ACC112 (cell line): ENCODE measurements at regions not wholly inside any gene's neighbourhood (a gene's known extent, or its start where the extent isn't known, plus 50 kb on each side); places are given as distances from the start of the nearest gene placed in this dataset.

ENCODE experiments used
- H2AFZ ChIP-seq: fragments of 200-600 bp; sonication (generic); one replicate; pipeline ENCODE4 v1.6.0; 2017; ENCODE audit warnings: antibody characterized with exemption, low read length; ENCODE audit not compliant: unreplicated experiment
- H3K27ac ChIP-seq: fragments of 200-600 bp; sonication (generic); 2 replicates; pipeline ENCODE4 v1.5.1; 2014; ENCODE audit warnings: low read depth, mild to moderate bottlenecking, antibody characterized with exemption, low read length, moderate library complexity
- H3K27me3 ChIP-seq: fragments of 200-600 bp; sonication (generic); 2 replicates; pipeline ENCODE4 v1.6.1; 2014; ENCODE audit warnings: mild to moderate bottlenecking, antibody characterized with exemption, low read length, moderate library complexity, mixed read lengths; ENCODE audit not compliant: insufficient read depth
- H3K36me3 ChIP-seq: fragments of 200-600 bp; sonication (generic); 2 replicates; pipeline ENCODE4 v1.6.1; 2016; ENCODE audit warnings: mild to moderate bottlenecking, antibody characterized with exemption, low read length, moderate library complexity, mixed read lengths; ENCODE audit not compliant: insufficient read depth
- H3K4me1 ChIP-seq: fragments of 200-600 bp; sonication (generic); one replicate; pipeline ENCODE4 v1.6.1; 2016; ENCODE audit warnings: low read length, mixed read lengths; ENCODE audit not compliant: insufficient read depth, unreplicated experiment, control insufficient read depth
- H3K4me3 ChIP-seq: fragments of 200-600 bp; sonication (generic); 2 replicates; pipeline ENCODE4 v1.5.1; 2014; ENCODE audit warnings: mild to moderate bottlenecking, low read depth, low read length
- H3K79me2 ChIP-seq: fragments of 200-600 bp; sonication (generic); one replicate; pipeline ENCODE4 v1.6.0; 2016; ENCODE audit warnings: low read length; ENCODE audit not compliant: control insufficient read depth, unreplicated experiment, insufficient read depth

GRCh38 chr12:38384816-38385378, 68.3 kb downstream of the ALG10B start:
- Histone ChIP-seq H2AFZ (no peak overlapping the region), H3K4me3 (no peak overlapping the region), H3K36me3 (no peaks in the 10 kb centered on the region), H3K79me2 (no peaks in the 10 kb centered on the region), H3K27ac (no peak overlapping the region), H3K27me3 (no peaks in the 10 kb centered on the region), H3K4me1 (peaks cover 28% of the 10 kb centered on the region)

DNA sequence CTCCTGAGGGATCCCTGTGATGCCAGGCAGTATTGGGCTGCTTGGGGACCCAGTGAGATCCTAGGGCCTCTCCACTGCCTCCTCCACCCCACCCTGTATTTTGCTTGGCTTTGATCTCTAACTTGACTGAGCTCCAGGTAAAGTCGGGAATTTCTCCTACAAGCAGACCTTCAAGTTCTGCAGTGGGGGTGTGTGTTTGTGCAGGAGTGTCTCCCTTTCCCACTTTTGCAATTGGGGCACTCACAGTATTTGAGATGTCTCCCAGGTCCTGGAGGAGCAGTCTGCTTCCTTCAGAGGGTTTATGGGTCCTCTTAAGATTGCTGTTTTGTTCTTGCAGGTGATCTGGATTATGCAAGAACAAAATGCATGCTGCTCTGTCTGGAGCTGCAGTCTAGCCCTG, 68.9 kb downstream of the ALG10B start:
- Histone ChIP-seq H3K27me3 (no peaks in the 10 kb centered on the region), H3K79me2 (no peaks in the 10 kb centered on the region), H3K4me3 (no peak overlapping the region), H3K36me3 (no peaks in the 10 kb centered on the region), H3K4me1 (peaks cover 28% of the 10 kb centered on the region), H2AFZ (no peak overlapping the region), H3K27ac (no peak overlapping the region)

DNA sequence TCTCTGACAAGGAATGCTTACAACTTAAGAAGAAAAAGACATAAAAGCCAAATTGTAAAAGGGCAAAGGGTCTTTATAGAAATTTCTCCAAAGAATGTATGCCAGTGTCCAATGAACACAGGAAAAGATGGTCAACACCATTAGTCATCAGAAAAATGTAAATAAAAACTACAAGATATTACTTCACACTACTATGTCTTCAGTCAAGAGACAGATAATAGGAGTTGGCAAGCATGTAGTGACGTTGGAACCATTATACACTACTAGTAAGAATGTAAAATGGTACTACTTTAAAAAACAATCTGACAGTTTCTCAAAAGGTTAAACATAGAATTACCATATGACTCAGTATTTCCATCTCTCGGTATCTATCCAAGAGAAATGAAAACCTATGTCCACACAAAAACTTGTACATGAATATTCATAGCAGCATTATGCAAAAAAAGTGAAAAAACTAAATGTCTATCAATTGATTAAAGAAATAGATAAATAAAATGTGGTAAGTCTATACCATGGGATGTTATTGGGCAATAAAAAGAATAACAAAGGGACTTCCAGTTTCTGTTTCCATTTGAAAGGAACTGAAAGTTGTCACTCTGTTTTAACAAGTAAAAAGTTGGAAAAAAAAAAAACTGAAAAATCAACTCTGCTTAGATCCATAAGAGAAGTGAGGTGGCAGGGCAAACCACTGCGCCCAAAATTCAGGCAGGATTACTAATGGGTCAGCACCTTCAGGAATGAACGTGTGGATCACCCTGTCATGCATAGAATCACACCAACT, 69.8 kb downstream of the ALG10B start:
- Histone ChIP-seq H3K36me3 (no peaks in the 10 kb centered on the region), H3K27ac (peak overlapping the region; percentile 38), H2AFZ (no peak overlapping the region), H3K4me1 (peaks cover 34% of the 10 kb centered on the region), H3K79me2 (no peaks in the 10 kb centered on the region), H3K27me3 (no peaks in the 10 kb centered on the region), H3K4me3 (peak overlapping the region; percentile 64)

- Histone ChIP-seq H3K27ac (no peak overlapping the region), H3K27me3 (no peaks in the 10 kb centered on the region), H2AFZ (no peak overlapping the region), H3K4me1 (peaks cover 45% of the 10 kb centered on the region), H3K79me2 (no peaks in the 10 kb centered on the region), H3K36me3 (no peaks in the 10 kb centered on the region), H3K4me3 (no peak overlapping the region)
These were observed 73.0 kb downstream of the ALG10B start for GRCh38 chr12:38389614-38390013.

- H3K4me3 ChIP-seq: no peak overlapping the region
- H3K4me1 ChIP-seq: peaks cover 36% of the 10 kb centered on the region
- H2AFZ ChIP-seq: no peak overlapping the region
- no peaks in the 10 kb centered on the region for H3K27me3 ChIP-seq
- H3K27ac ChIP-seq: no peak overlapping the region
- no peaks in the 10 kb centered on the region for H3K36me3 ChIP-seq
- H3K79me2 ChIP-seq: no peaks in the 10 kb centered on the region
These were observed 74.4 kb downstream of the ALG10B start for GRCh38 chr12:38391007-38391406.

DNA sequence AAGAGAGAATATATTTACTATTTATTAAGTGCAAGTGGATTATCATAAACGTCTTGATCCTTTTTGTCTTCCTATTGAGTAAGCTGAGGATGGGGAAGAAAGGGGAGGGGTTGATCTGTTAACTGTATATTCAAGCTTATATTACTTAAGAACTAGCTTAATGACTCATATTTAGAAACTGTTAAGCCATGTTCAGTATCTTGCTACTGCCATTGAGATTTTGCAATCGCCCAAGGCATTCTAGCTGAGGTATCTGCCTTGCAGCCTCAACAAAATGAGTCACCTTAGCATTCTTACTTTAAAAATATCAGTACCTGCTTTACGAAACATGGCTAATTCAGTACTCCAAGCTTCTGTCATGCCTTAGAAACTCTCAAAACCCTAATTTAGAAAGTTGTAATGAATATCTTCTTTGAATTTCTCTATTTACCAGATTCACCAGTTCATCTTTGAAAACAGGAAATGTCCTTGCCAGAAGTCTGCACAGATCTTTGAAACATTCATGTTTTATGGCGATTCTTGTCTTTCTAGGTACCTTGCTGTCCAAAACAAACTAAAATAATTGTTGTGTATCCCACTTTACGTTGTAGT, 76.1 kb downstream of the ALG10B start:
- Histone ChIP-seq H3K27ac (no peak overlapping the region), H3K4me3 (no peak overlapping the region), H3K36me3 (no peaks in the 10 kb centered on the region), H3K79me2 (no peaks in the 10 kb centered on the region), H3K27me3 (no peaks in the 10 kb centered on the region), H3K4me1 (peaks cover 23% of the 10 kb centered on the region), H2AFZ (no peak overlapping the region)

- no peaks in the 10 kb centered on the region for H3K36me3 ChIP-seq
- no peak overlapping the region for H3K27ac ChIP-seq
- no peaks in the 10 kb centered on the region for H3K79me2 ChIP-seq
- no peak overlapping the region for H2AFZ ChIP-seq
- H3K4me3 ChIP-seq: no peak overlapping the region
- H3K4me1 ChIP-seq: no peaks in the 10 kb centered on the region
- H3K27me3 ChIP-seq: peaks cover 3% of the 10 kb centered on the region; the same call in 1 of the 2 replicates
These were observed 83.2 kb downstream of the ALG10B start for GRCh38 chr12:38399711-38400206.

DNA sequence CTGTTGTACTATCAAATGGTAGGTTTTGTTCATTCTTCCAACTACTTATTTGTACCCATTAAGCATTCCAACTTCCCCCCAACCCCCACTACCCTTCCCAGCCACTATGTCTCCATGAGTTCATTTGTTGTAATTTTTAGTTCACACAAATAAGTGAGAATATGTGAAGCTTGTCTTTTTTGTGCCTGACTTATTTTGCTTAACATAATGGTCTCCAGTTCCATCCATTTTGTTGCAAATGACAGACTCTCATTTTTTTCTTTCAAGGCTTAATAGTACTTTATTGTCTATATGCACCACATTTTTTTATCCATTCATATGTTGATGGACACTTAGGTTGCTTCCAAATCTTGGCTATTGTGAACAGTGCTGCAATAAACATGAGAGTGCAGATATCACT, 86.2 kb downstream of the ALG10B start:
- Histone ChIP-seq H3K4me1 (no peaks in the 10 kb centered on the region), H3K4me3 (no peak overlapping the region), H3K79me2 (no peaks in the 10 kb centered on the region), H3K27me3 (peaks cover 3% of the 10 kb centered on the region; the same call in 1 of the 2 replicates), H3K36me3 (no peaks in the 10 kb centered on the region), H3K27ac (no peak overlapping the region), H2AFZ (no peak overlapping the region)

- H3K27ac ChIP-seq: no peak overlapping the region
- H3K36me3 ChIP-seq: no peaks in the 10 kb centered on the region
- no peak overlapping the region for H3K4me3 ChIP-seq
- no peaks in the 10 kb centered on the region for H3K4me1 ChIP-seq
- no peak overlapping the region for H2AFZ ChIP-seq
- peaks cover 8% of the 10 kb centered on the region; the same call in 1 of the 2 replicates for H3K27me3 ChIP-seq
- no peaks in the 10 kb centered on the region for H3K79me2 ChIP-seq
These were observed 92.9 kb downstream of the ALG10B start for GRCh38 chr12:38409511-38409910.

DNA sequence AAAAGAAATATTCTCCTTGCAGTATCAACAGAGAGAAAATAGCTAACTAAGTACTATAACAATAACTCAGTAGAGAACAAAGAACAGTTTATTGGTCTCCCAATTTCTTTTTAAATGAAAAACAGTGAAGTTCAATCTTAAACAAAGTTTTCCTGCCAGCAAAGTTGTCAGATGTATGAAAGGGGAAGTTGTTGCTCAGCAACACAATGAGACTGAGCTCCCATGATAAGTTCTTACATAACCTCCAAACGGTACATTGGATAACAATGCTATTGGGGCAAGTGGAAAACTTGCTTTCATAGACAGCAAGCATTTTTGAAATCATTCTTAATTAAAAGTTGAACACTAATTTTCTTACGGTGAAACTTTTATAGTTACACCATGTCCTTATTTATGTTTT, 94.9 kb downstream of the ALG10B start:
- Histone ChIP-seq H2AFZ (no peak overlapping the region), H3K27me3 (peaks cover 16% of the 10 kb centered on the region; the same call in 1 of the 2 replicates), H3K4me3 (no peak overlapping the region), H3K36me3 (no peaks in the 10 kb centered on the region), H3K79me2 (no peaks in the 10 kb centered on the region), H3K27ac (no peak overlapping the region), H3K4me1 (no peaks in the 10 kb centered on the region)
